HEK293 (cell line): ENCODE measurements at regions not wholly inside any gene's neighbourhood (a gene's known extent, or its start where the extent isn't known, plus 50 kb on each side); places are given as distances from the start of the nearest gene placed in this dataset.

Source experiments
- BCL11B ChIP-seq: fragments of 450-650 bp; formaldehyde crosslinking; IDR thresholded peaks from 2 replicates; pipeline ENCODE4 v1.5.1; 2016; ENCODE audit warnings: low read depth, missing biosample characterization, missing genetic modification characterization
- OSR2 ChIP-seq: fragments of 450-650 bp; formaldehyde crosslinking; IDR thresholded peaks from 2 replicates; pipeline ENCODE4 v1.5.1; 2016; ENCODE audit warnings: missing biosample characterization, missing genetic modification characterization
- OVOL3 ChIP-seq: fragments of 450-650 bp; formaldehyde crosslinking; IDR thresholded peaks from 2 replicates; pipeline ENCODE4 v1.5.1; 2016; ENCODE audit warnings: missing biosample characterization, missing genetic modification characterization
- ZNF140 ChIP-seq: fragments of 450-650 bp; formaldehyde crosslinking; IDR thresholded peaks from 2 replicates; pipeline ENCODE4 v1.5.1; 2016; ENCODE audit warnings: missing biosample characterization, missing genetic modification characterization
- ZNF16 ChIP-seq: fragments of 450-650 bp; formaldehyde crosslinking; IDR thresholded peaks from 2 replicates; pipeline ENCODE4 v1.5.1; 2016; ENCODE audit warnings: low read depth, missing biosample characterization, missing genetic modification characterization
- ZNF785 ChIP-seq: fragments of 450-650 bp; formaldehyde crosslinking; IDR thresholded peaks from 2 replicates; pipeline ENCODE4 v1.5.1; 2016; ENCODE audit warnings: missing biosample characterization, missing genetic modification characterization
- TF ChIP-seq, protein P1 (sequence below): fragments of 450-650 bp; formaldehyde crosslinking; IDR thresholded peaks from 2 replicates; pipeline ENCODE4 v1.5.1; 2016; ENCODE audit warnings: missing biosample characterization, missing genetic modification characterization
- TF ChIP-seq, protein P2 (sequence below): fragments of 450-650 bp; formaldehyde crosslinking; IDR thresholded peaks from 2 replicates; pipeline ENCODE4 v1.5.1; 2016; ENCODE audit warnings: missing biosample characterization, missing genetic modification characterization
- TF ChIP-seq, protein P3 (sequence below): fragments of 450-650 bp; formaldehyde crosslinking; IDR thresholded peaks from 2 replicates; pipeline ENCODE4 v1.5.1; 2016; ENCODE audit warnings: missing biosample characterization, missing genetic modification characterization
- TF ChIP-seq, protein P4 (sequence below): fragments of 450-650 bp; formaldehyde crosslinking; IDR thresholded peaks from 2 replicates; pipeline ENCODE4 v1.5.1; 2017; ENCODE audit warnings: missing biosample characterization, missing genetic modification characterization
- TF ChIP-seq, protein P5 (sequence below): fragments of 450-650 bp; formaldehyde crosslinking; IDR thresholded peaks from 2 replicates; pipeline ENCODE4 v1.5.1; 2016; ENCODE audit warnings: missing biosample characterization, missing genetic modification characterization

DNA sequence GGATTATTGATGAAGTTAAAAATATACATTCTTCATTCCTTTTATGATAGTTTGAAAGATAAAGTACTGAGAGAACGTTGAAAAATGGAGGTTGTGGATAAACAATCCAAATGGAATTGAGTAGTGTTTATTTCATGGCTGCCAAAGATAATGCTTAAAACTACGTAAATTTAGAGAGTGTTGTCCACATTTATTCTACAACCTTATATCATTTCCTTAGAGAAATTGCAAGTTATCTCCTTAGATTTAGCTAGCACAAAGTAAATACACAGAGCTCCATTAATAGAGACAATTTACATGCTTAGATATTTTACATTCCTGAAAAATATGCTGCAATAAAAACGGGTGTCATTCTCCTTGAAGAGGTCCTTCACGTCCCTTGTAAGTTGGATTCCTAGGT, 146.5 kb upstream of the CCDC179 start:
- TF ChIP-seq OSR2 (tag by site-specific recombination), result no peak
- TF ChIP-seq, protein P1, sequence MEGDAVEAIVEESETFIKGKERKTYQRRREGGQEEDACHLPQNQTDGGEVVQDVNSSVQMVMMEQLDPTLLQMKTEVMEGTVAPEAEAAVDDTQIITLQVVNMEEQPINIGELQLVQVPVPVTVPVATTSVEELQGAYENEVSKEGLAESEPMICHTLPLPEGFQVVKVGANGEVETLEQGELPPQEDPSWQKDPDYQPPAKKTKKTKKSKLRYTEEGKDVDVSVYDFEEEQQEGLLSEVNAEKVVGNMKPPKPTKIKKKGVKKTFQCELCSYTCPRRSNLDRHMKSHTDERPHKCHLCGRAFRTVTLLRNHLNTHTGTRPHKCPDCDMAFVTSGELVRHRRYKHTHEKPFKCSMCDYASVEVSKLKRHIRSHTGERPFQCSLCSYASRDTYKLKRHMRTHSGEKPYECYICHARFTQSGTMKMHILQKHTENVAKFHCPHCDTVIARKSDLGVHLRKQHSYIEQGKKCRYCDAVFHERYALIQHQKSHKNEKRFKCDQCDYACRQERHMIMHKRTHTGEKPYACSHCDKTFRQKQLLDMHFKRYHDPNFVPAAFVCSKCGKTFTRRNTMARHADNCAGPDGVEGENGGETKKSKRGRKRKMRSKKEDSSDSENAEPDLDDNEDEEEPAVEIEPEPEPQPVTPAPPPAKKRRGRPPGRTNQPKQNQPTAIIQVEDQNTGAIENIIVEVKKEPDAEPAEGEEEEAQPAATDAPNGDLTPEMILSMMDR (tag by site-specific recombination), result no peak
- TF ChIP-seq, protein P2, sequence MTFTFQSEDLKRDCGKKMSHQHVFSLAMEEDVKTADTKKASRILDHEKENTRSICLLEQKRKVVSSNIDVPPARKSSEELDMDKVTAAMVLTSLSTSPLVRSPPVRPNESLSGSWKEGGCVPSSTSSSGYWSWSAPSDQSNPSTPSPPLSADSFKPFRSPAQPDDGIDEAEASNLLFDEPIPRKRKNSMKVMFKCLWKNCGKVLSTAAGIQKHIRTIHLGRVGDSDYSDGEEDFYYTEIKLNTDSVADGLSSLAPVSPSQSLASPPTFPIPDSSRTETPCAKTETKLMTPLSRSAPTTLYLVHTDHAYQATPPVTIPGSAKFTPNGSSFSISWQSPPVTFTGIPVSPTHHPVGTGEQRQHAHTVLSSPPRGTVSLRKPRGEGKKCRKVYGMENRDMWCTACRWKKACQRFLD (tag by site-specific recombination), result no peak
- no peak for TF ChIP-seq ZNF140
- no peak for TF ChIP-seq OVOL3
- TF ChIP-seq, protein P3, sequence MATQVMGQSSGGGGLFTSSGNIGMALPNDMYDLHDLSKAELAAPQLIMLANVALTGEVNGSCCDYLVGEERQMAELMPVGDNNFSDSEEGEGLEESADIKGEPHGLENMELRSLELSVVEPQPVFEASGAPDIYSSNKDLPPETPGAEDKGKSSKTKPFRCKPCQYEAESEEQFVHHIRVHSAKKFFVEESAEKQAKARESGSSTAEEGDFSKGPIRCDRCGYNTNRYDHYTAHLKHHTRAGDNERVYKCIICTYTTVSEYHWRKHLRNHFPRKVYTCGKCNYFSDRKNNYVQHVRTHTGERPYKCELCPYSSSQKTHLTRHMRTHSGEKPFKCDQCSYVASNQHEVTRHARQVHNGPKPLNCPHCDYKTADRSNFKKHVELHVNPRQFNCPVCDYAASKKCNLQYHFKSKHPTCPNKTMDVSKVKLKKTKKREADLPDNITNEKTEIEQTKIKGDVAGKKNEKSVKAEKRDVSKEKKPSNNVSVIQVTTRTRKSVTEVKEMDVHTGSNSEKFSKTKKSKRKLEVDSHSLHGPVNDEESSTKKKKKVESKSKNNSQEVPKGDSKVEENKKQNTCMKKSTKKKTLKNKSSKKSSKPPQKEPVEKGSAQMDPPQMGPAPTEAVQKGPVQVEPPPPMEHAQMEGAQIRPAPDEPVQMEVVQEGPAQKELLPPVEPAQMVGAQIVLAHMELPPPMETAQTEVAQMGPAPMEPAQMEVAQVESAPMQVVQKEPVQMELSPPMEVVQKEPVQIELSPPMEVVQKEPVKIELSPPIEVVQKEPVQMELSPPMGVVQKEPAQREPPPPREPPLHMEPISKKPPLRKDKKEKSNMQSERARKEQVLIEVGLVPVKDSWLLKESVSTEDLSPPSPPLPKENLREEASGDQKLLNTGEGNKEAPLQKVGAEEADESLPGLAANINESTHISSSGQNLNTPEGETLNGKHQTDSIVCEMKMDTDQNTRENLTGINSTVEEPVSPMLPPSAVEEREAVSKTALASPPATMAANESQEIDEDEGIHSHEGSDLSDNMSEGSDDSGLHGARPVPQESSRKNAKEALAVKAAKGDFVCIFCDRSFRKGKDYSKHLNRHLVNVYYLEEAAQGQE, result no peak
- no peak for TF ChIP-seq ZNF785 (tag by site-specific recombination)
- no peak for TF ChIP-seq ZNF16
- TF ChIP-seq, protein P4, sequence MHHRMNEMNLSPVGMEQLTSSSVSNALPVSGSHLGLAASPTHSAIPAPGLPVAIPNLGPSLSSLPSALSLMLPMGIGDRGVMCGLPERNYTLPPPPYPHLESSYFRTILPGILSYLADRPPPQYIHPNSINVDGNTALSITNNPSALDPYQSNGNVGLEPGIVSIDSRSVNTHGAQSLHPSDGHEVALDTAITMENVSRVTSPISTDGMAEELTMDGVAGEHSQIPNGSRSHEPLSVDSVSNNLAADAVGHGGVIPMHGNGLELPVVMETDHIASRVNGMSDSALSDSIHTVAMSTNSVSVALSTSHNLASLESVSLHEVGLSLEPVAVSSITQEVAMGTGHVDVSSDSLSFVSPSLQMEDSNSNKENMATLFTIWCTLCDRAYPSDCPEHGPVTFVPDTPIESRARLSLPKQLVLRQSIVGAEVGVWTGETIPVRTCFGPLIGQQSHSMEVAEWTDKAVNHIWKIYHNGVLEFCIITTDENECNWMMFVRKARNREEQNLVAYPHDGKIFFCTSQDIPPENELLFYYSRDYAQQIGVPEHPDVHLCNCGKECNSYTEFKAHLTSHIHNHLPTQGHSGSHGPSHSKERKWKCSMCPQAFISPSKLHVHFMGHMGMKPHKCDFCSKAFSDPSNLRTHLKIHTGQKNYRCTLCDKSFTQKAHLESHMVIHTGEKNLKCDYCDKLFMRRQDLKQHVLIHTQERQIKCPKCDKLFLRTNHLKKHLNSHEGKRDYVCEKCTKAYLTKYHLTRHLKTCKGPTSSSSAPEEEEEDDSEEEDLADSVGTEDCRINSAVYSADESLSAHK (tag by site-specific recombination), result no peak
- no peak for TF ChIP-seq BCL11B (tag by site-specific recombination)
- TF ChIP-seq, protein P5, sequence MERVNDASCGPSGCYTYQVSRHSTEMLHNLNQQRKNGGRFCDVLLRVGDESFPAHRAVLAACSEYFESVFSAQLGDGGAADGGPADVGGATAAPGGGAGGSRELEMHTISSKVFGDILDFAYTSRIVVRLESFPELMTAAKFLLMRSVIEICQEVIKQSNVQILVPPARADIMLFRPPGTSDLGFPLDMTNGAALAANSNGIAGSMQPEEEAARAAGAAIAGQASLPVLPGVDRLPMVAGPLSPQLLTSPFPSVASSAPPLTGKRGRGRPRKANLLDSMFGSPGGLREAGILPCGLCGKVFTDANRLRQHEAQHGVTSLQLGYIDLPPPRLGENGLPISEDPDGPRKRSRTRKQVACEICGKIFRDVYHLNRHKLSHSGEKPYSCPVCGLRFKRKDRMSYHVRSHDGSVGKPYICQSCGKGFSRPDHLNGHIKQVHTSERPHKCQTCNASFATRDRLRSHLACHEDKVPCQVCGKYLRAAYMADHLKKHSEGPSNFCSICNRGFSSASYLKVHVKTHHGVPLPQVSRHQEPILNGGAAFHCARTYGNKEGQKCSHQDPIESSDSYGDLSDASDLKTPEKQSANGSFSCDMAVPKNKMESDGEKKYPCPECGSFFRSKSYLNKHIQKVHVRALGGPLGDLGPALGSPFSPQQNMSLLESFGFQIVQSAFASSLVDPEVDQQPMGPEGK (tag by site-specific recombination), result no peak
